ENCODE measurements at regions not wholly inside any gene's neighbourhood (a gene's known extent, or its start where the extent isn't known, plus 50 kb on each side); places are given as distances from the start of the nearest gene placed in this dataset.

GRCh38 chr9:2302606-2303005, 287.5 kb downstream of the SMARCA2 start:
- H3K36me3 Mint-ChIP-seq = no peaks in the 10 kb centered on the region
- H3K4me3 Mint-ChIP-seq = no peak overlapping the region
- H3K27me3 Mint-ChIP-seq (ENCODE audit: low read depth in 3 of 3) = peaks cover 0 to 6% (median 6%) of the 10 kb centered on the region in 3 donors
- no peak for DNase-seq
- H3K9me3 Mint-ChIP-seq = no peaks in the 10 kb centered on the region
- H3K27ac Mint-ChIP-seq = no peak overlapping the region
- H3K4me1 Mint-ChIP-seq = no peaks in the 10 kb centered on the region

GRCh38 chr9:2303056-2303455, 287.9 kb downstream of the SMARCA2 start:
- no peaks in the 10 kb centered on the region for H3K4me1 Mint-ChIP-seq
- no peaks in the 10 kb centered on the region for H3K36me3 Mint-ChIP-seq
- no peak overlapping the region for H3K4me3 Mint-ChIP-seq
- no peaks in the 10 kb centered on the region for H3K9me3 Mint-ChIP-seq
- DNase-seq = no peak
- H3K27me3 Mint-ChIP-seq (ENCODE audit: low read depth in 3 of 3) = peaks cover 0 to 6% (median 6%) of the 10 kb centered on the region in 3 donors
- H3K27ac Mint-ChIP-seq = no peak overlapping the region

DNA sequence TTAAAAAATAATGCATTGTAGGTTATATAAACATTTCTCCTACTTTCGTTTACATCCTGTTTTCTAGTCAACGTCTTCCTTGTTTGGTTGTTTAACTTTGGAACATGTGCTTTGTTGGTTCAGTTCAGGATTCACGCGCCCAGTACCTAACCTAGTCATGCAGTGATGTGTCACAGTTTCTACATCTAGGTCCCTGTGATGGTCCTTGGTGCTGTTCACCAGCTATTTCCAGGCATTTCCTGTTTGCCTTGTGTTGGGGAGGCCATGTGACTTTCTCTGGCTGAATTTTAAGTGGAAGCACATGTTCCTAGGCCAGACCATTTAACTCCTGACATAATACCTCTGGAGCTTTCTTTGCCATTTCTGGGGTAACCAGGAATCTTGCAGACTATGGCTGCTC, 292.3 kb downstream of the SMARCA2 start:
- Mint-ChIP-seq H3K9me3 (peaks cover 5 to 24% (median 11%) of the 10 kb centered on the region in 6 donors), H3K36me3 (peaks cover 0 to 3% (median 0%) of the 10 kb centered on the region in 3 donors), H3K4me1 (no peaks in the 10 kb centered on the region), H3K27me3 (ENCODE audit: low read depth in 3 of 3) (peaks cover 4 to 7% (median 4%) of the 10 kb centered on the region in 3 donors), H3K4me3 (no peak overlapping the region), H3K27ac (no peak overlapping the region)
- DNase-seq = no peak

- Mint-ChIP-seq H3K4me1 (no peaks in the 10 kb centered on the region), H3K4me3 (no peak overlapping the region), H3K9me3 (peaks cover 20 to 52% (median 29%) of the 10 kb centered on the region in 6 donors), H3K27ac (no peak overlapping the region), H3K27me3 (ENCODE audit: low read depth in 3 of 3) (peaks cover 2 to 7% (median 5%) of the 10 kb centered on the region in 3 donors), H3K36me3 (peaks cover 0 to 7% (median 0%) of the 10 kb centered on the region in 3 donors)
- DNase-seq = no peak
Observed at GRCh38 chr9:2311920-2312319, 296.8 kb downstream of the SMARCA2 start.

DNA sequence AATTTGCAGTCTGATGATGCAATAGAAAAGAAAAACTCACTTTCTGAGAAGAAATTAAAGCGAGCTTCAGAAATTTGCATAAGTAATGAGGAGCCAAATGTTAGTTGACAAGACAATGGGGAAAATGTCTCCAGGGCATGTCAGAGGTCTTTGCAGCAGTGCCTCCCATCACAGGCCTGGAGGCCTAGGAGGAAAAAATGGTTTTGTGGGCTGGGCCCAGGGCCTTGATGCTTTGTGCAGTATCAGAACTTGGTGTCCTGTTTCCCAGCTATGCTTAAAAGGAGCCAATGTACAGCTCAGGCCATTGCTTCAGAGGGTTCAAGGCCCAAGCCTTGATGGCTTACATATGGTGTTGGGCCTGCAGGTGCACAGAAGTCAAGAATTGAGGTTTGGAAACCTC, 298.4 kb downstream of the SMARCA2 start:
- peaks cover 20 to 52% (median 31%) of the 10 kb centered on the region in 6 donors for H3K9me3 Mint-ChIP-seq

GRCh38 chr9:2317591-2317990, 302.4 kb downstream of the SMARCA2 start:
- Mint-ChIP-seq H3K27me3 (ENCODE audit: low read depth in 3 of 3) (peaks cover 0 to 10% (median 1%) of the 10 kb centered on the region in 3 donors), H3K27ac (no peak overlapping the region), H3K36me3 (peaks cover 0 to 4% (median 0%) of the 10 kb centered on the region in 3 donors)

More for the DNA sequence above, 298.4 kb downstream of the SMARCA2 start:
- Mint-ChIP-seq H3K27me3 (ENCODE audit: low read depth in 3 of 3) (peaks cover 2 to 7% (median 5%) of the 10 kb centered on the region in 3 donors), H3K4me3 (no peak overlapping the region), H3K4me1 (no peaks in the 10 kb centered on the region), H3K27ac (no peak overlapping the region), H3K36me3 (peaks cover 0 to 7% (median 0%) of the 10 kb centered on the region in 3 donors)
- no peak for DNase-seq

GRCh38 chr9:2319421-2319820, 302.2 kb upstream of the VLDLR start:
- Mint-ChIP-seq H3K4me1 (no peaks in the 10 kb centered on the region), H3K27me3 (ENCODE audit: low read depth in 3 of 3) (peaks cover 0 to 16% (median 1%) of the 10 kb centered on the region in 3 donors), H3K36me3 (peaks cover 0 to 4% (median 0%) of the 10 kb centered on the region in 3 donors), H3K27ac (no peak overlapping the region), H3K9me3 (peaks cover 4 to 13% (median 11%) of the 10 kb centered on the region in 6 donors), H3K4me3 (no peak overlapping the region)
- no peak for DNase-seq

More at GRCh38 chr9:2317591-2317990, 302.4 kb downstream of the SMARCA2 start:
- H3K4me3 Mint-ChIP-seq = no peak overlapping the region
- no peaks in the 10 kb centered on the region for H3K4me1 Mint-ChIP-seq
- H3K9me3 Mint-ChIP-seq = peaks cover 15 to 31% (median 19%) of the 10 kb centered on the region in 6 donors
- DNase-seq = no peak

DNA sequence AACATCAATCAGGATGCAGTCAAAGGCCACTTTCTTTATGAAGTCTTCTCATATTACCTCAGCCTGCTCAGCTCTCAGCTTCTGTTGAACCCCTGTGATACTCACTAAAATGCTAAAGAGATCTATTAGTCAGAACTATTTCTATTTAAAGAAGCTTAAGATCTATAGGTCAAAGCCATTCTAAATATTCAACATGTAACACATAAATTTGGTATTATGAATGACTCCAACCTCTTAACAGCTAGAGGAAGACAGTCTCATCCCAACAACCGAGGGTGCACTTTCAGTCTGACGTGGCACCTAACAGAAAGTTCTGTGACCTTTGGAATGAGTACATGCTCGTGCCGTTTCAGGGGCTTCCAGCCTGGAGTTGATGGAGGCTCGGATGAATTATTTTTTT, 301.5 kb upstream of the VLDLR start:
- DNase-seq = no peak

GRCh38 chr9:2320632-2321031, 301.0 kb upstream of the VLDLR start:
- H3K27ac Mint-ChIP-seq = no peak overlapping the region
- H3K36me3 Mint-ChIP-seq = no peaks in the 10 kb centered on the region
- no peak overlapping the region for H3K4me3 Mint-ChIP-seq
- H3K4me1 Mint-ChIP-seq = no peaks in the 10 kb centered on the region
- DNase-seq = no peak
- H3K9me3 Mint-ChIP-seq = peaks cover 0 to 9% (median 1%) of the 10 kb centered on the region in 6 donors
- H3K27me3 Mint-ChIP-seq (ENCODE audit: low read depth in 3 of 3) = peaks cover 0 to 16% (median 0%) of the 10 kb centered on the region in 3 donors

More for the DNA sequence above, 301.5 kb upstream of the VLDLR start:
- Mint-ChIP-seq H3K4me3 (no peak overlapping the region), H3K36me3 (peaks cover 0 to 2% (median 0%) of the 10 kb centered on the region in 3 donors), H3K27me3 (ENCODE audit: low read depth in 3 of 3) (peaks cover 0 to 16% (median 1%) of the 10 kb centered on the region in 3 donors), H3K4me1 (no peaks in the 10 kb centered on the region), H3K9me3 (peaks cover 2 to 9% (median 5%) of the 10 kb centered on the region in 6 donors), H3K27ac (no peak overlapping the region)

DNA sequence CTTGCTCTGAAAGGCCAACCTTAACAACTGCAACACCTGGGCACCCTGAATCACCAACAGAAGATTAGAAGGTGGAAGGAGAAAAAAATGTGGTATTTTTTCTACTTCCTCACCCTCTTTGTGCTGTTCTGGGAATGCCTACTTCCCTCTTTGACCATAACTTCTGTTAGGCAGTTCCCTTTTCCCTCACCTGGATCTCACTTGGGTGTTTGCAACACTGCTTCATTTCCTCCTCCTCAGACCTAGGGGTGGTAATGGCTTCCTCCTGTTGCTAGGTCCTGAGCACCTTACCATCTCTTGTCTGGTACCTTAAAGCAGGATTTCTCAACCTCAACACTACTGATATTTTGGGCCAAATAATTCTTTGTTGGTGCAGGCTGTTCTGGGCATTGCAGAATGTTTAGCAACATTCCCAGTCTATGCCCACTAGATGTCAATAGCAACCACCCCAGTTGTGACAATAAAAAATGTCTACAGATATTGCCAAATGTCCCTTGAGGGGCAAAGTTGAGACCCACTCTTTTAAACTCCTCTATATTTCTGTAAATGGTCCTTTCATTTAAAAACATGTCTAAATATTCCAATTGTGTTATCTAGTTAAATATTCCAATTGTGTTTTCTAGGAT, 300.0 kb upstream of the VLDLR start:
- Mint-ChIP-seq H3K36me3 (no peaks in the 10 kb centered on the region), H3K9me3 (peaks cover 0 to 6% (median 0%) of the 10 kb centered on the region in 6 donors), H3K27ac (no peak overlapping the region), H3K4me3 (no peak overlapping the region), H3K4me1 (no peaks in the 10 kb centered on the region), H3K27me3 (ENCODE audit: low read depth in 3 of 3) (peaks cover 0 to 16% (median 0%) of the 10 kb centered on the region in 3 donors)
- no peak for DNase-seq

DNA sequence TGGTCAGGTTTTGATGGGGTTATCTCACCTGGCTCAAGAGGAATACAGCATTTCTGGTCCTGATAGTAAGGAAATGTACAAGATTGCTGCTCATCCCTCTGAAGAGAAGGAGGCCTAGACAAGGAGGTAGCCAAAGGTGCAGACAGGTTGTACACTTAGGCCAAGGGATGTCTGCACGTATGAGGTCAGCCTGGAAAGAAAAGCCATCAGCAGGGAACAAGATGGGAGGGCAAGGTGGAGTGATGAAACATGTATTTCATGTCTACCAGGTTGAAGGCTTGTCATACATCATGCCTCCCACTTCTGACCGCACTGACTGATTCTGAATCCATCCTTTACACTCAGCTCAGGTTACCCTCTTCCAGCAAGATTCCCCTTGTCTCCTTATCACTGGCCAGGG, 296.8 kb upstream of the VLDLR start:
- H3K4me3 Mint-ChIP-seq = no peak overlapping the region
- H3K36me3 Mint-ChIP-seq = no peaks in the 10 kb centered on the region
- H3K9me3 Mint-ChIP-seq = no peaks in the 10 kb centered on the region
- no peaks in the 10 kb centered on the region for H3K4me1 Mint-ChIP-seq
- H3K27ac Mint-ChIP-seq = no peak overlapping the region
- no peak for DNase-seq
- H3K27me3 Mint-ChIP-seq (ENCODE audit: low read depth in 3 of 3) = peaks cover 0 to 14% (median 0%) of the 10 kb centered on the region in 3 donors

- DNase-seq = no peak
- Mint-ChIP-seq H3K27me3 (ENCODE audit: low read depth in 3 of 3) (peaks cover 0 to 4% (median 1%) of the 10 kb centered on the region in 3 donors), H3K36me3 (no peaks in the 10 kb centered on the region), H3K9me3 (peaks cover 0 to 2% (median 0%) of the 10 kb centered on the region in 6 donors), H3K27ac (no peak overlapping the region), H3K4me3 (no peak overlapping the region), H3K4me1 (no peaks in the 10 kb centered on the region)
Observed at GRCh38 chr9:2332663-2333062, 288.9 kb upstream of the VLDLR start.

GRCh38 chr9:2335260-2335659, 286.3 kb upstream of the VLDLR start:
- Mint-ChIP-seq H3K4me1 (no peaks in the 10 kb centered on the region), H3K4me3 (no peak overlapping the region), H3K9me3 (peaks cover 0 to 2% (median 0%) of the 10 kb centered on the region in 6 donors), H3K27ac (no peak overlapping the region), H3K27me3 (ENCODE audit: low read depth in 3 of 3) (peaks cover 0 to 4% (median 4%) of the 10 kb centered on the region in 3 donors), H3K36me3 (no peaks in the 10 kb centered on the region)
- no peak for DNase-seq

DNA sequence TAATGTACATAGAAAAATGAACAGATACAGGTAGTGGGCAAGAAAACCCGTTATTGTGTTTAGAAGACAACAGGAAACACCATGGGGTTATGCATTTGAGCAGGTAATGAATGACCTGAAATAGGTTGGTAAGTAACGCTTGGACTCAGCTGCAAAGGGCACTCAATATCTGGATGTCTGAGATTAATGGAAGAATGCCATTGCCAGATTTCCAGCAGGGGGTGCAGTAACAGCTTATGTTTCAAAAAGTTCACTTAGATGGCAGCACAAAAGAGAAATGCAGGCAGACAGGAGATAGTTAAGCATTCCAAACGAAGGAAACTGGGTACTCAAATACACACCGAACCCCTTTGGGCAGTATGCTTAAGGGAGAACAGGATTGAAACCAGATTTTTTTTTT, 285.5 kb upstream of the VLDLR start:
- H3K36me3 Mint-ChIP-seq = no peaks in the 10 kb centered on the region
- no peak overlapping the region for H3K4me3 Mint-ChIP-seq
- no peak overlapping the region for H3K27ac Mint-ChIP-seq
- H3K27me3 Mint-ChIP-seq (ENCODE audit: low read depth in 3 of 3) = peaks cover 0 to 4% (median 4%) of the 10 kb centered on the region in 3 donors
- no peaks in the 10 kb centered on the region for H3K4me1 Mint-ChIP-seq
- DNase-seq = no peak
- peaks cover 0 to 2% (median 0%) of the 10 kb centered on the region in 6 donors for H3K9me3 Mint-ChIP-seq

Data from immature natural killer cell (primary cell).